ENCODE measurements at regions not wholly inside any gene's neighbourhood (a gene's known extent, or its start where the extent isn't known, plus 50 kb on each side); places are given as distances from the start of the nearest gene placed in this dataset.
"Not testable (repeated sequence)": the region's sequence is repeated elsewhere in the genome, so short reads cannot be mapped to it uniquely, and the experiment has no call there.

DNA sequence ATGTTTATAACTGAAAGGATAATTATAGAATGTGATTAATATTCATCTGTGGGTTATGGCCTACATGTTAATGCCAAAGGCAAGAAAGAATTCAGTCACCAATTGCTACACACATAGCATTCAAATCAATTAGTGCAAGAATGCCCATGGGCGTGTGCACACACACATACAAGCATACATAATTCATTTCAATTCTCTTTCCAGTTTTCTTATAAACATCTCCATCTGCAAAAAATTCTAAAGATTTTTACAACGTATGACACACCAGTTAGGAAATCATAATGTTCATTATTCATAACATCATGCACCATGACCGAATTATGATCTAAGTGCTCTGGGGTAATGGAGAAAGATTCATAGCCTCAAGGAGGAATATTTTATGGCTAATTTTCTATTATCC is 111.0 kb upstream of the ADTRP start:
- no peak for DNase-seq (ENCODE audit: low spot score)

DNA sequence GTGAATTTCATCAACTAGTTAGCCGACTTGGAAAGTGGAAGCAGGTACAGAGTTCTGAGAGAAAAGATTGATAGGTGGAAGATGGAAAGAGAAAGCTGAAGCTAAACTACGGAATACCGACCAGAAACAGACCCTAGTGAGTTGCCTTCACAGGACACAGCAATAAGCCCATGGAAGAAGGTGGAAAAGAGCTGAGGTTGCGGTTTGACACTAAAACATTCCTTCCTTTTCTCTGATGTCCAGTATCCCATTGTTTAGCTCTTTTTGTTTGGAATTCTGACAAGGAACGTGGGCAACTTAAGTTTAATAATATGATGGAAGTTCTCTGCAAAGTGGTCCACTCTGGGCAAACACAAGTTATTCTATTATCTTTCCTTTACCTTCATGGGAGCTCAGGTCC is 110.1 kb upstream of the ADTRP start:
- DNase-seq (ENCODE audit: low spot score), result no peak

DNA sequence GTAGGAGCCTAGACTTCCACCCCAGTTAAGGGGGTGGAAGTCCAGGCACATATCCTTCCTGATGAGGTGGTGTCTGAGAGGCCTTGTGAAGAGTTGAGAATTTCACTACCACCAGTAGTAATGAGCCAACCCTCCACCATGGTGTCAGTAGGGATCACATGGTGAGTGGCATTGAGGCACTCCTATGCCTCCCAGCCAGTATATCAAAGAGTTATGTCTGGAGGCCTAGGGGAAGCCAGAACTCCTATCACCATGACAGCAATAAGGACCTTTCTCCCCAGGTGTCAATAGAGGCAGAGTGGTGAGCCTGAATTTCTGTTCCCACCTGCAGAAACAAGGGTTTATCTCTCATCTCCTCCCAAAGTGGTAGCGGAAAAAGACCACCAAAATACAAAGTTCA is 106.6 kb upstream of the ADTRP start:
- no peak for DNase-seq (ENCODE audit: low spot score)

DNA sequence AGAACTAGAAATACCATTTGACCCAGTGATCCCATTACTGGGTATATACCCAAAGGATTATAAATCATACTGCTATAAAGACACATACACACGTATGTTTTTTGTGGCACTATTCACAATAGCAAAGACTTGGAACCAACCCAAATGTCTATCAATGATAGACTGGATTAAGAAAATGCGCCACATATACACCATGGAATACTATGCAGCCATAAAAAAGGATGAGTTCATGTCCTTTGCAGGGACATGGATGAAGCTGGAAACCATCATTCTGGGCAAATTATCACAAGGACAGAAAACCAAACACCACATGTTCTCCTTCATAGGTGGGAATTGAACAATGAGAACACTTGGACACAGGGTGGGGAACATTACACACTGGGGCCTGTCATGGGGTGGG is 104.9 kb upstream of the ADTRP start:
- DNase-seq (ENCODE audit: low spot score), result not testable (repeated sequence)

DNA sequence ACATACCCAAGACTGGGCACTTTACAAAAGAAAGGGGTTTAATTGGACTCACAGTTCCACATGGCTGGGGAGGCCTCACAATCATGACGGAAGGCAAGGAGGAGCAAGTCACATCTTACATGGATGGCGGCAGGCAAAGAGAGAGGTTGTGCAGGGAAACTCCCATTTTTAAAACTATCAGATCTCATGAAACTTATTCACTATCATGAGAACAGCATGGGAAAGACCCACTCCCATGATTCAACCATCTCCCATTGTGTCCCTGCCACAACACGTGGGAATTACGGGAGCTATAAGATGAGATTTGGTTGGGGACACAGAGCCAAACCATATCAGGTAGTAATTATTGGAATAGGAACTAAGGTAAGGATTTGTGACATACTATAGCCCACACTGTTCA is 101.6 kb upstream of the ADTRP start:
- DNase-seq (ENCODE audit: low spot score), result not testable (repeated sequence)

DNA sequence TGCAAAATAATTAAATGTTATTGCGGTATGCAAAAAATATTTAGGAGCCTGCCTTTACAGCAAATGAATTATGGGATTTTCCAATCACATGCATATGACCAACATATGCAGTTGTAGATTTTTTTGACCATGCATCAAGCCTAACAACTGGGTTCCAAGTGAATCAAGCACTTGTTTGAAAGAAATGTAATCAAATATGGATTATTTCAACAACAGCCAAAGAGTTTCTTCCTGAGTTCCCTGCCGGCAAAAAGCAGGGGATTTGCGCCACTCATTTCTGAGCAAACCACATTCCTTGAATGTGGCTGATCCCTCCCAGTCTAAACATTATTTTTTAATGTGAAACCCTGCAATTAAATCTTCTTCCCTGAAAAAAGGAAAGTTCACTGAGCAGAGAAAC is 100.1 kb upstream of the ADTRP start:
- DNase-seq (ENCODE audit: low spot score), result no peak

DNA sequence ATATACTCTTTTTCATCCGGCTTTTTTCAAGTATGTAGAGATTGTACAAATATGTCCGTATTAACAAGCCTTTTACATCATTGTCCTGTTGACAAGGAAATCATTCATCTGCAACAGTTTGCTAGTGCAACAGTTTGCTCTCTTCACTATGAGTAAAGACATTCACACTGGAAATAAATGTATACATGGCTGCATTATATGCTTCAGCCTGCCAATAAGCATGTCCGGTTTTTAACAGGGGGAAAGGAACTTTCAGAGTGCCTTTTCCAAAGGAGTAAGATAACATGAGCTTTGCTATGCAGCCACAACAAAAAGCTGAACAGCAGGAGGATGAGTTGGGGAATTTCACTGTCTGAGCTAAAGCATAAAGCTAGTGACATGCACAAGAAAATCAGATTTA is 99.4 kb upstream of the ADTRP start:
- DNase-seq (ENCODE audit: low spot score), result no peak

DNA sequence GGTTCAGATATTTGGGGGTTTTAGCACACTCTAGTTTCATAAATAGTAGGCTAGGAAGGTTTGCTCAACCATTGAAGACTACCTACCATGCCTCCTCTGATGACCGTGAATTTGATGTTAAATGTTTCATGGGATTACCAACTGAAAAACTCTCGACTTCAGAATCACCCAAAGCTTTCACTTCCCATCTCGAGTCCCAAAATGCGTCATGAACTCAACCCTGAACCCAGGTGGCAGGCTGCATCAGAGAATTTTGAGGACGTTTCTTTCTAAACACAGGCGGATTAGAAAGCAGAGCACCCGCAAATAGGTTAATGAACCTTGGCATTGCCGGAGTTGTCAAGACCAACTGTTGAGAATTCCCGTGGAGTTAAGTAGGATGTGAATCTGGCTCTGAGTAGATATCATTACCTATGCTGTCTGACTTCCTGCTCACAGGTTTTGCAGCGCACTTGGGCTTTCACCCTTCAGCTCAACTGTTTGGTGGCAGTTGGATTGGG is 98.4 kb upstream of the ADTRP start:
- no peak for DNase-seq (ENCODE audit: low spot score)

DNA sequence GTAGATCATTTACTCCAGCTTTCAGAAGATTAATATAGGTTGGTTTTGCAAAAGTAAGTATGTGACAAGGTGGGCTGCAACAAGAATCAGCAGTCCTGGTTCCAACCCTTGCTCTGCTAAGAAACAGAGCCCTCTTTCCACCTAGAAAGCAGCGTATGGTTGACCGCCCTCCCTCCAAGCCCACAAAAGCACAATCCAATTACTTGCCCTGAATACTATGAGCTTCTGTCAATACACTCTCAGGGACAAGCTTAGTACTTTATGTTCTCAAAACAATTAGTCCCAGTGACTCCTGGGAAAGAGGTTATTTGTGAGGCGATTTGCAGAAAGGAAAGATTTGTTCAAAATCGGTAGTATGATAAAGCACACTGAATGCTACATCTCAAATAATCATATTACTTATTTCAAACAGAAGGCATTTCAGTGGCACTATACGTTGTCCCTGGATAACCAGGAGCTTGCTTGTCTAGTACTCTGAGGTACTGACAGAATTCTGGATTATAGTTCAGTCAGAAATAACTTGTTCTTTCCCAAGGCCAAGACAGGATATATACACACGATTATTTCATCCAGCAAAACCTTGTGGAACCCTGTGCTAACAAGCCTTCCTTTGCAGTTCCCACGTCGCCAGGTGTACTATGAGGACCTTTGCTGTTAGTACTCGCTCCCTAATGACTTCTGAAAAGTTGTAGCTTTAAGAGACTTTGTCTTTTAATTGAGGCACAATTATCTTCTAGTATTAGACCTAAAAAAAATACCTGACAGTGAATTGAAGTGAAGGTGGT is 96.9 kb upstream of the ADTRP start:
- DNase-seq (ENCODE audit: low spot score), result no peak

DNA sequence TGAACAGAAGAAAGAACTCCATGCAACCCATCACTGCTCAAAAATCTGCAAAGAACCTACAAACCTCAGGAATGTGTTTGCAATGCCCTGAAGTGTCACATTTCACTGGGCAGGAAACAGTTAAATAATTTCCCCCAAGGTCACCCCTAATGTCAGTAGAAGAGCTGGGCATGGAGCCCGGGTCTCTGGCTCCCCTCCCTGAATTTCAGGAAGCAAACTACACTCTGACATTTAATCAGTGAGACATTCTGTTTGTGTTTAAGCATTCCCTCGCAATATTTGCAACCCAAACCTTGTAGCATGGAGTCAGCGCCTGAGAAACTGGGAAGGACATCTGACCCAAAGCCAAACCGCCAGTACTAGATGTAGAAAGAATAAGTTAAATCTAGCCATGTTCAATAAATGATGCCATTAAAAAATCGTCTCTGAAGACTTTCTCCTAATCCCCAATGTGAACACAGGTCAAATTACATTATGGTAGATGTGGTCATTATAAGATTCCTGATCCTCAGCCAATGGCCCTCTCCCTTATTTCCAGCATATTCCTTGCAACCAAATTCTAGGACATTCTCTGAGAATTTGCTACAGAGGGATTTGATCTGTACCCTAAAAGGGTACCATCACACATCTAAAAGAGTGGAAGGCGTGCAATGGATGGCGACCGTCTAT is 91.2 kb upstream of the ADTRP start:
- no peak for DNase-seq (ENCODE audit: low spot score)

DNA sequence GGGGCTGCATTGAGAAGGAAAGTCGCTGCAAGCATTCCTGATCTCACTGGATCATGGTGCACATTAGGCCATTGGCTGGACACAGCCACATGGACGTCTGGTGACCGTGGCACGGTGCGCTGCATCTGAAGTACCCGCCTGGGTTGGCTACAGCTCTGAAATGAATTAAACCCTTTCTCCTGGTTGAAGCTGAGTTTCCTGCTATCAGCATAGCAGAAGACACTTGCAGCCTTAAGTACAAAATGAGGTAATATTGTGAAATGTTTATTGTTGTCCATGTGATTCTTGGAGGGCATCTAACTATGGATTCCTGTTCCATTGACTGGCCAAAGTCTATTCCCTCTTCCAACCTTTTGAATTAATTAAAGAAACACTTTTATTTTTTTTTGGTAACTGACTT is 89.8 kb upstream of the ADTRP start:
- no peak for DNase-seq (ENCODE audit: low spot score)

DNA sequence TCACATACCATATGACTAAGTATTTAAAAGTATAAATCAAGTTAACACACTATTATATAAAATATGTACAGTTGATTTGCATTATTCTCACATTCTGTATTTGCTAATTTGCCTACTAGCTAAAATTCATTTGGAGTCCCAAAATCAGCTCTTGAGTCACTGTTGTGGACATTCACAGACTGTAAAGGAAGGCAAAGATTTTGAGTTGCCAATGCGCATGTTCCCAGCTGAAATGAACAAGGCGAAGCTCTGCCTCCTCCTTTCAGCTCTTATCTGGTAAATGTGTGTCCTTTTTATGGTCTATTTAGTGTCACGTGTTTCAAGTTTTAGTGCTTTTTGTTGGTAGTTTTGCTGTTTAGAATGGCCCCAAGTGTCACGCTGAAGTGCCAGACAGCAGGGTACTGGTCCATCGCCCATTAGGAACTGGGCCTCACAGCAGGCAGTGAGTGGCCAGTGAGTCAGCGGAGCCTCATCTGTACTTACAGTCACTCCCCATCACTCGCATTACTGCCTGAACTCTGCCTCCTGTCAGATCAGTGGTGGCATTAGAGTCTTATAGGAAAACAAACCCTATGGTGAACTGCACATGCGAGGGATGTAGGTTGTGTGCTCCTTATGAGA is 87.2 kb upstream of the ADTRP start:
- no peak for DNase-seq (ENCODE audit: low spot score)

DNA sequence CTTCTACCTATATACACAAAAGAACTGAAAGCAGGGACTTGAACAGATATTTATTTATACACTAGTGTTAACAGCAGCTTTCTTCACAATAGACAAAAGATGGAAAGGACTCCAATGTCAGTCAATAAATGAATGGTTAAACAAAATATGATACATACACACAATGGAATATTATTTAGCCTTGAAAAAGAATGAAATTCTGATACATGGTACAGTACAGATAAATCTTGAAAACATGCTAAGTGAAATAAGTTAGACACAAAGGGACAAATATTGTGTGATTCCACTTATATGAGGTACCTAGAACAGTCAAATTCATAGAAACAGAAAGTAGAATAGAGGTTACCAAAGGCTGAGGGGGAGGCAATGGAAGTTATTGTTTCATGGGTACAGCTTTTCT is 79.8 kb upstream of the ADTRP start:
- DNase-seq (ENCODE audit: low spot score), result no peak

DNA sequence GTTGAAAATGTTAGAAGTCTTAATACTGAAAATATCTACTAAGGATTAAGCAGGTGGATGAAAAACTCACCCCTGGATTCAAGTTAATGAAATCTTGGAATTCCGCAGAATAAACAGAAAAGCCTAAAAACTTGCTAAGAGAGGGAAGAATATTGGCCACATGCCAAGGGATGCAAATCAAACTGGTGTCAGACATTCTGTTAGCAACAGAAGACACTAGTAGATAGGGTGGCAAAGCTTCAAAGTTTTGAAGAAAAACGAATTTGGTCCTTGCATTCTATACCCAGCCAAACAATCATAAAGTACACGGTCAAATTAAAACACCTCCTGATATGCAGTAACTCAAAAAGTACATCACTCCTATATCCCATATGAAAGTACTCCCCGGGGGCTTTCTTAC is 77.1 kb upstream of the ADTRP start:
- no peak for DNase-seq (ENCODE audit: low spot score)

DNA sequence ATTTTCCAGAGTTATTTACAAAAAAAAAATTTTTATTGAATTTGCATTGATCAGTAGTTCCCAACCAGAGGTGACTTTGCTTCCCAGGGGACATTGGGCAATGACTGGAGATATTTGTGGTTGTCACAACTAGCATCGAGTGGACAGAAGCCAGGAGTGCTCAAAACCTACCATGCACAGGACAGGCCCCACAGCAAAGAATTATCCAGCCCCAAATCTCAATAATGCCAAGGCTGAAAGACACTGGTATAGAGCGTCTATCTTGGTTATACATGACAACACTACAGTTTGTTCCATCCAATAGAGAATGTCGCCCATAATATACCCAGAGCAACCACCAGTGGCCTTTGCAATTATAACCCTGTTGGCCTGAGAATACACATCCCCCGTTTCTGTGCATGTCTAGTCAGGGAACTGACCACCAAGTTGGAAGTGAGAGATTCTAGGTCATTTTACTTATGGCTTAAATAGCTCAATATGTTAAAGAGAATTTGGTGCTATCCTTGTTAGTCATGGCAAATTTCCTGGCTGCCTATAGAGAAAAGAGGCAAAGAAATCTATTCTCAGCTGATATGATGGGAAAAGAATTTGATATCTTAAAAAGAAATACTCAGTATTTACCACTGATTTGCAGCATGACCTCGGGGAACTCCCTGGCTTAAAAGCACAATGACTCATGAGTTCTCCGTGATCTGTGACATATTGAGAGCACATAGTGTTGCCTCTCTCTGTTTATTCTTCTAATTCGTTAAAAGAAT is 76.0 kb upstream of the ADTRP start:
- DNase-seq (ENCODE audit: low spot score), result peak; percentile 73

DNA sequence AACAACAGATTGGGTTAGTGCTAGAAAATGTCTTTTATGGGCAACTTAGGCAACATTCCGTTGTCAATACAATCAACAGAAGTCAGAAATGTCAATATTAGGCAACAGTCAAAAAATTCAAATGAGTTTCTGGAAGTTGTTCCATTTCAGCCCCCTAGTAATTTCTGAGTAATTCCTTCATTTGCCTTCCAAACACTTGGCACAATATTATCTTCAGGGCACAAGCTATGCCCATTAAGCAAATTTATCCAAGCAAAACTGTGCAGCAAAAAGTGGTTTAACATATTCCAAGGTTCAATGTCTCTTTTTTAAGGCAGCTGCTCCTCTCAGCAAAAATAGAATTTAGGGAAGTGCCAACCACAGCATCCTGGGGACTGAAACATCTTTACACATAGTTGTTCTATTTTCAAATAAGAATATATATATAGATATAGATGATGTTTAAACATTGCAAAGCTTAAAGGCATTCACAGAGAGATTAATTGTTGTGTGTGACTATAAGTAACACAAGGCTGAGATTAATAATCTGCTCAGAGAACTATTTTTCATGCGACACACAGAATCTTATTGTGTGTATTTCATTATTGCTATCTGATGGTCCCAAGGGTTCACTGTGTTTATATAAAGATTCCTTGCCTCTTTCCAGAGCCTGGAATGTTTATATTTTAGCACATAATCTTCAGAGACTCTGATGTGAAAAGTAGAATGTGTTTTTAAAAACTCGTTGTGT is 75.2 kb upstream of the ADTRP start:
- DNase-seq (ENCODE audit: low spot score), result no peak

DNA sequence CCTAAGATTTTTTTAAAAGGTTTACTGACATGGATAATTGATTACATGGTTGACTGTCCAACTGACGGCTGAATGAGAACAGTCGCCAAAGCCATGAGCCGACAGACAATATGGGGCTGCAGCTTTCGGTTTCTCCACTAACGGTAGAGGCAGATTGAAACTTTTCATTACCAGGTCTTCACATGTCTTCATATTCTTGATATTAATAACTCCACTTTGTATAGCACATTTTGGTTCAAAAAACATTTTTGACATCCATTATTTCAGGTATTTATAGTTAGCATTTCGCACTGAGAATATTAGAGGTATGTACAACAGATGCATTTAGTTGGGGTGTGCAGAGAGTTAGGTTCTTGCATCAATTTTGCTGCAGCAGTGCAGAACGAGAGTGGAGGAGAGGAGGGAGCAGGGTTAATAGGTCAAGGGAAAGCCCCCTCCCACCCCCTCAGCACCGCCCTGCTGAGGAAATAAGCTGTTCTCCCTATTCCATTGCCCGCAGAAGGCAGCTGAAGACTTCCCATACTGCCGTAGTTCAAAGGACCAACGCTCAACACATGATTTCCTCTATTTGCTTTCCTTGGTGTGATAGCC is 73.6 kb upstream of the ADTRP start:
- DNase-seq (ENCODE audit: low spot score), result no peak

DNA sequence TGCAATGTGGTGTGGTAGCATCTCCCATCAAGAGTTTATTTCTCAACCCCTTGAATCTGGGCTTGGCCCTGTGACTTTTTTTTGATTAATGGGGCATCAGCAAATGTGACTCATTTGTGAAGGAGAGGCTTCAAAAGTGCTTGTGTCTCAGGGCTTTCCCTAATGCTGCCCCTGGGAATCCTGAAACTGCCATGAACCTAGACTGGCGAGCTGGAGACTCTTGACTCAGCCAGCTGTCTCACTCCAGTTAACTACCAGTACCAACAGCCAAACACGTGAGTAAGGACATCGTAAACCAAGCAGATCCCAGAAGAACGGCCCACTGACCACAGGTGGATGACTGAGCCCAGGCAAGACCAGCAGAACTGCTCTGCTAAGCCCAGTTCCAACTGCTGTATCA is 72.8 kb upstream of the ADTRP start:
- DNase-seq (ENCODE audit: low spot score), result no peak

DNA sequence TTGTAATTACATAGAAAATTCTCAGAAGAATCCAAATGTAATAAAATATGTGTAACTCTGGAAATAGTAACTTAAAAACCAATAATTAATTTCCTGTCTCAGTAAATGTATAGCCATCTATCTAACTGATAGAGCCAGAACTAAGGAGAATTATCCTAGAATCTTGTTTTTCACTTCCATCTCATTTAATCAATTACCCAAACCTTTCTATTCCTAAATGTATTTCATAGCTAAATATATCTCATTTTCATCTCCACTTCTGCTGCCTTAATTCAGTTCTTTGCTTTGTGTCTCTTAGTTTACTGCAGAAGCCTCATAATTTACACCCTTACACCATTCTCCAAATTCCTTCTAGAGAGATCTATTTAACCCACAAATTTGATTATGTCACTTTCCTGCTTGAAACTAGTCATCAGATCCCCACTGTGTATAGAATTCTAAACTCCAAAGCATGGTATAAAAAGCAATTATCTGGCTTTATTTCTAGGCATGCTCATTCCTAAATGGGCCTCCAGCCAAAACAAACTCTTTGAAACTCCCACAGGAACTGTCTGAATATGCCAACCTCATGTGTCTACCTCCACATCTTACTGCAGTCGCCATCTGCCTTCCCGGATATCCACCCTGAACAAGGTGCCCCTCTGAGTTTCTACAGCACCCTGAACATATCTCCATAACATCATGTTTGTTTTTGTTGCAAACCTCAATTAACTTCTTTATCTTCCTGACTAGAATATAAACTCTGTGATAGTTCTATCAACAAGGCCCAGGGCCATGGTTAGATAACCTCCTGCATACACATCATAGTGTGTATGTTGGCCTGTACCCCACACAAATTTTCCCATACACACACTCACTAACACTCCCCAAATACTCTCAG is 70.5 kb upstream of the ADTRP start:
- peak; percentile 32 for DNase-seq (ENCODE audit: low spot score)

DNA sequence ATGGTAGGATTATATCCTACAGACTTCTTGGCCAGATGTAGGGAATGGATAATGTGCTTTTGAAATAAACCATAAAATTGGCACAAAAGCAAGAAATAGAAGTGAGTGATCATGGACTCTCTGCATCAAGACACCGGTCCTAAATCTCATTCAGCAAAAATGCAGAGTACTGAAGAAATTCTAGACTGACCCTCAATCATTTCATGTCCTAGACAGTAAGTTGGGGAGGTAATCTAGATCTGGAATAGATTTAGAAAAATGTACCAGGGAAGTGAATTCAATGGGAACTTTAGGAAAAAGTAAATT is 69.7 kb upstream of the ADTRP start:
- DNase-seq (ENCODE audit: low spot score), result no peak
